ENCODE measurements at regions not wholly inside any gene's neighbourhood (a gene's known extent, or its start where the extent isn't known, plus 50 kb on each side); places are given as distances from the start of the nearest gene placed in this dataset.
"Not testable (repeated sequence)": the region's sequence is repeated elsewhere in the genome, so short reads cannot be mapped to it uniquely, and the experiment has no call there.

DNA sequence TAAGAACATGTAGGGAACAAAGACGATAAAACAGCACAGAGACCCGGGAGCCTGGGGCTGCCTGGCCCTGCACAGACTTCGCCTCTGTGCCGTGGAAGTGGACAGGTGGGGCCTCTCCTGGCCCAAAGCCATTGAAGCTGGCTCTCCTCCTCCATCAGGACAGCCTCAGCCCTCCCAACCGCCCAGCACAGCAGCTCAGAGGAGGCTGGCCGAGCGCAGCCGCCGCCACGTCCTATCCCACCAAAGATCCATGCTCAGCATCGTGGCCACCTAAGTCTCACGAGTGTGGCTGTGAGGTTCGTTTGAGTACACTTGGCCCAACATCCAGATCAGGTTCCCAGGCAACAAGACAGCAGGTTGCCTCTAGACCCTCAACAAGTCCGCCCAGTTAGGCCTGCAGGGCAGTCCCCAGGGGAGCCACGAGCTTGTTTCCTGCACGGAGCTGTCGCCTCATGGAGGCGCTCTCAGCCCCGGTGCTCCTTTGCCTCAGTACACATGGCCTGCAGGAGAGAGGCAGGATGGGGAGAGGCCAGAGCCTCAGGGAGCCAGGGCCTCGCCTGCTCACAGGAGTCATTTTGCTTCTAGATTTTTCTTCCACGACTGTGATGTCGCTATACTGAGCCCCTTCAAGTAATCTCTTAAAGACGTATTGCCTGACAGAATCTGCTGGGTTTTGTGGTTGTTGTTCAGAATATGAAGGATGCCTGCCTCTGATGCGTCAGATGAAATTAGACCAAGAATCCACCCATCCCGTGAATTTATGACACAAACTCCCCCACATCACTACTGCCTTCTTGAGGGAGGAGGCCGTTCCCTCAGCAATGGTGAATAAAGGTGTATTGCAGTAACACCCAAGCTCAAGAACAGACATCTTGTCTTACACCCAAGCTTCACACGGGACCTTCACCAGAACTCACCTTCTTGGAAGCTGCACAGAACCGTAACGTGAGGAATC is 102.7 kb downstream of the RNASET2 start:
- no peak overlapping the region for H3K4me3 Mint-ChIP-seq

DNA sequence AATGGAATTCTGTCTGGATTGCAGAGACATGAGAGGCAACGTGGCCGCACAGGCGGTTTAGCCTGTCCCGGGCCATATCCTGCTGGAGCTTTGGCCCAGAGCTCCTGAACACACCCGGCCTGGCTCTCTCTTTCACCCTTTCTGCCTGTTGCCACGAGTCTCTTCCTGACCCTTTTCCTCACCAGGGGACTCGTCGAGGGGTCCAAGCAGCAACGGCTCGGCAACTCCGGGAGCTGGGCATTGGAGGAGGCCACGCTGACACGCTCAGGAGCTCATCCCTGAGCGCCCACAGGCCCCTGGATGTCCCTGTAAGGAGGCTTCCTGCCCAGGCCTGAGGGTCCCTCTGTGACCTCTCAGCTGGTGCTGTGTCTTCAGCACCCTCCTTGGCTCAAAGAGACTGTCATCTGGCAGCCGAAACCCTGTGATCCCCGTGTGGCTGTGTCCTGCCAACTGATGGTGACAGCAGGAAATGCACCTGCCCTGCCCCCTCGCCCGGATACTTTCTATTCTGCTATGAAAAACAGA is 103.8 kb downstream of the RNASET2 start:
- Mint-ChIP-seq H3K4me3 (no peak overlapping the region), H3K36me3 (ENCODE audit: insufficient read depth) (peaks cover 2% of the 10 kb centered on the region)
- no peak for ATAC-seq (replicated peaks)

More for the DNA sequence above, 102.7 kb downstream of the RNASET2 start:
- H3K27me3 Mint-ChIP-seq: no peaks in the 10 kb centered on the region
- H3K27ac Mint-ChIP-seq: no peak overlapping the region
- DNase-seq: no peak
- no peak for ATAC-seq (replicated peaks)
- H3K36me3 Mint-ChIP-seq (ENCODE audit: insufficient read depth): peaks cover 2% of the 10 kb centered on the region
- no peaks in the 10 kb centered on the region for H3K4me1 Mint-ChIP-seq (ENCODE audit: low read depth in 2 of 2)
- H3K9me3 Mint-ChIP-seq: no peaks in the 10 kb centered on the region

DNA sequence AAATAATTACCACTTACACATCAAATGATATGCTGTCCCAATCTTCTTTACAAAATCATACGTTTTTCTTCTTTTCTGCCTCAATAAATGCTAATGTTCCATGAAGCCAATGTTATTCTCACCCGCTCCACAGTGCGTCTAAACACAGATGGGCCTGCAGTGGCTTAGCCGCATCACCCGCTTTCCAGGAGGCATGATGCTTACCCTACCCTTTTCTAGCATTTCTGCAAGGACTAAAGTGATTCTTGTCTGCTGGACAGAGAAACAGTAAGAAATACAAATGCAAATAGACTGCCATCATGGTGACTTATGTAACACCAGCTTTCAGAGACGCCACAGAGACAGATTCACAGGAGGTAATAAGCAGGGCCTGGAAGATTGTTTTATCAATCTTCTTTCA is 104.4 kb downstream of the RNASET2 start:
- H3K4me3 Mint-ChIP-seq: no peak overlapping the region
- no peak for DNase-seq
- H3K27me3 Mint-ChIP-seq: no peaks in the 10 kb centered on the region
- H3K27ac Mint-ChIP-seq: no peak overlapping the region
- H3K36me3 Mint-ChIP-seq (ENCODE audit: insufficient read depth): peaks cover 2% of the 10 kb centered on the region
- no peaks in the 10 kb centered on the region for H3K4me1 Mint-ChIP-seq (ENCODE audit: low read depth in 2 of 2)
- no peak for ATAC-seq (replicated peaks)
- H3K9me3 Mint-ChIP-seq: no peaks in the 10 kb centered on the region

More for the DNA sequence above, 103.8 kb downstream of the RNASET2 start:
- Mint-ChIP-seq H3K27ac (no peak overlapping the region), H3K9me3 (no peaks in the 10 kb centered on the region), H3K27me3 (no peaks in the 10 kb centered on the region), H3K4me1 (ENCODE audit: low read depth in 2 of 2) (no peaks in the 10 kb centered on the region)
- no peak for DNase-seq

DNA sequence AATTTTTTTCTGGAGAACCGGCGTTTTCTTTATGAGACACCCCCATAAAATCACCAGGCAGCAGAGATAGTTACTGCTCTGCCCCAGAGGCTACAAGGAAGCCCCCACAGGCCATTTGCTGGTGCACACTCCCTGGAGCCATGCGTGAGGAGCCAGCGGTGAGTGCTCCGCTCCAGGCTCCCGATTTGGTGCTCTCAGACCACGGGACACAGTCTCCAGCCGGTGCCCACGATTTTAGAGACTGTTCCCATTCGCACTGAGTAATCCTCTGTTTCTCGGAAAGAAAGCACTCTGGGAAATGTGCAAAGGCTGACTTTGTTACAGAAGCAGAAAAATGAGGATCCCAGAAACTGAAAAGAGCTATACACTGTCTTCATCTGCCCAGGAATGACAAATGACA is 104.9 kb downstream of the RNASET2 start:
- no peak overlapping the region for H3K4me3 Mint-ChIP-seq
- DNase-seq (no peak), ATAC-seq (replicated peaks) (no peak)
- H3K36me3 Mint-ChIP-seq (ENCODE audit: insufficient read depth): peaks cover 2% of the 10 kb centered on the region
- no peak overlapping the region for H3K27ac Mint-ChIP-seq
- H3K27me3 Mint-ChIP-seq: no peaks in the 10 kb centered on the region
- no peaks in the 10 kb centered on the region for H3K9me3 Mint-ChIP-seq
- no peaks in the 10 kb centered on the region for H3K4me1 Mint-ChIP-seq (ENCODE audit: low read depth in 2 of 2)

DNA sequence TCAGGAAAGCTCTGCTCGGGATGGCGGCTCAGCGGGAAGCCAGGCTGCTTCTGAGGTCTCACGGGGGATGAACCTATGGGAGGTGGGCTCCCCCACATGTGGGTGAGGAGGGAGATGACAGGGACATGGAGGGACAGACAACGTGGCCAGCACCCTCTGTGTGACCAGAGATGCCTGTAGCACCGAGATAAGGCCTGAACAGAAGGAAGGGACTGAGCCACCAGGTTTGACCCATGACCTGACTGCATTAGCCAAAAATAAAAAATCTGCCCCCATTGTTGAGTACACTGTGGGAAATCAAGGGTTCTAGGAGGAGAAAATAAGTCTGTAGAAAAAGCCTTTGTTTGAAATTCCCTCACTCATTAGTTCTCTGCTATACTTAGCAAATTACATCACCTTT is 105.7 kb downstream of the RNASET2 start:
- no peaks in the 10 kb centered on the region for H3K9me3 Mint-ChIP-seq
- no peaks in the 10 kb centered on the region for H3K4me1 Mint-ChIP-seq (ENCODE audit: low read depth in 2 of 2)
- no peak for DNase-seq
- ATAC-seq (replicated peaks): no peak
- no peak overlapping the region for H3K27ac Mint-ChIP-seq
- peaks cover 2% of the 10 kb centered on the region for H3K36me3 Mint-ChIP-seq (ENCODE audit: insufficient read depth)
- no peaks in the 10 kb centered on the region for H3K27me3 Mint-ChIP-seq
- H3K4me3 Mint-ChIP-seq: no peak overlapping the region

DNA sequence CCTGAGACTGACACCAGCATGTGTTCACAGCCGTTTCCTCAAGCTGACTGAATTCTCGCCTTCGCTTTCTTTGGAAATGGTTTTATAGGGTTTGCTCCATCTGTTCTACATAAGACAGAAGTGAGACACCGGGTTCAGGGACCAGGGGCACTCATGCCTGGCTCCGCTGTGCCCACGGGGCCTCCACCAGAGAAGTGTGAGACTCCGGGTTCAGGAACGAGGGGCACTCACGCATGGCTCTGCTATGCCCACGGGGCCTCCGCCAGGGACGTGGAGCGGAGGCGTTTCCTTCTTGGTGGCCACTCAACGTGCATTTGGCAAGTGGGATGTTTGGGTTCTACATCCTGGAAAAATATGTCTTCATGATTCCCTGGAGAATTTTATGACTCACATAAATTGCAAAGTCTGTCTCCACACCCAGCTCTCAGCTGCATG is 106.6 kb downstream of the RNASET2 start:
- Mint-ChIP-seq H3K4me1 (ENCODE audit: low read depth in 2 of 2) (no peaks in the 10 kb centered on the region), H3K9me3 (no peaks in the 10 kb centered on the region), H3K27ac (no peak overlapping the region), H3K4me3 (no peak overlapping the region), H3K27me3 (peaks cover 0 to 3% of the 10 kb centered on the region in 2 donors), H3K36me3 (ENCODE audit: insufficient read depth) (peaks cover 2% of the 10 kb centered on the region)
- ATAC-seq (replicated peaks) (no peak), DNase-seq (no peak)

DNA sequence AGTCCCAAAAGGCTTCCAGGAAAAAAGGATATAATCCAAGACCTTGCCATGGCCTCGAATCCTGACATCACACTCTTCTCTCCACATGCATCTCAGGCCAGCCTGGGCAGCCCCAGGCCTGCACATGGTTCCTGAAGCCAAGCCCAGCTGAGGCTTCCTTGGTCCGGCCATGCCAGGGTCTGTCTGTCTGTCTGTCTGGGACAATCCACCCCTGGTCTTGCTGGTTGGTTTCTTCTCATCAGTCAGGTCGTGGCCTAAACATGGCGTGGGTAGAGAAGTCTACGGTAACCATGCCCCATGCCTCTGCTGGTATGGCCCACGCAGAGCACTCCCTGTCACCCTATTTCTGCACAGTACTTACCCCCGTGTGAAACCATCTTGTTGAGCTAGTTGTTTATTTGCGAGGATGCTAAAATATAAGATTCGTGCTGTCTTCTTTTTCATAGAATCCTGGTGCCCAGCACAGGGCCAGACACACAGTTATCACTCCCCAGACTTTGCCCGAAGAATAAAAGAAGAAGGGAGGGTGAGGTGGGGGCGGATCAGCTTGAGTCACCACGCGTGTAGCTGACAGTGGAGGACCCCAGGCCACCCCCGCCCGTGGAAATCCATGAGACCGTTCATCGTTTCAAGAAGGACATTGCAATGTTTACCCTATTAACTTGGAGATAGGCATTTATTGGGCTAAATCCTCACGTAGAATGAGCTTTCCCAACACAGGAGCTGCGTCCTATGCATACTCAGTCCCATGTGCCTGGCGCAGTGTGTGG is 107.2 kb downstream of the RNASET2 start:
- Mint-ChIP-seq H3K9me3 (no peaks in the 10 kb centered on the region), H3K27ac (peak overlapping the region in 1 of 2 donors; percentile 35), H3K4me1 (ENCODE audit: low read depth in 2 of 2) (no peaks in the 10 kb centered on the region), H3K4me3 (no peak overlapping the region), H3K36me3 (ENCODE audit: insufficient read depth) (peaks cover 2% of the 10 kb centered on the region), H3K27me3 (peaks cover 0 to 7% of the 10 kb centered on the region in 2 donors)
- DNase-seq: no peak
- no peak for ATAC-seq (replicated peaks)

DNA sequence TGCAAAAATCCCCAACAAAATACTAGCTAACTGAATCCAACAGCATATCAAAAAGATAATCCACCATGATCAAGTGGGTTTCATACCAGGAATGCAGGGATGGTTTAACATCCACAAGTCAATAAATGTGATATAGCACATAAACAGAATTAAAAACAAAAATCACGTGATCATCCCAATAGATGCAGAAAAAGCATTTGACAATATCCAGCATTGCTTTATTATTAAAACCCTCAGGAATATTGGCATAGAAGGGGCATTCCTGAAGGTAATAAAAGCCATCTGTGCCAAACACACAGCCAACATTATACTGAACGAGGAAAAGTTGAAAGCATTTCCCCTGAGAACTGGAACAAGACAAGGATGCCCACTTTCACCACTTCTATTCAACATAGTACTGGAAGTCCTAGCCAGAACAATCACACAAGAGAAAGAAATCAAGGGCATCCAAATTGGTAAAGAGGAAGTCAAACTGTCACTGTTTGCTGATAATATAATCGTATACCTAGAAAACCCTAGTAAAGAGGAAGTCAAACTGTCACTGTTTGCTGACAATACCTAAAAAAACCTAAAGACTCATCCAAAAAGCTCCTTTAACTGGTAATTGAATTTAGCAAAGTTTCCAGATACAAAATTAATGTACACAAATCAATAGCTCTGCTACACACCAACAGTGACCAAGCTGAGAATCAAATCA is 109.8 kb downstream of the RNASET2 start:
- not testable (repeated sequence) for H3K36me3 Mint-ChIP-seq (ENCODE audit: insufficient read depth); H3K4me1 Mint-ChIP-seq (ENCODE audit: low read depth in 2 of 2); ATAC-seq (replicated peaks); DNase-seq; H3K27ac Mint-ChIP-seq; H3K9me3 Mint-ChIP-seq; H3K4me3 Mint-ChIP-seq
- peaks cover 8 to 13% of the 10 kb centered on the region in 2 donors for H3K27me3 Mint-ChIP-seq

DNA sequence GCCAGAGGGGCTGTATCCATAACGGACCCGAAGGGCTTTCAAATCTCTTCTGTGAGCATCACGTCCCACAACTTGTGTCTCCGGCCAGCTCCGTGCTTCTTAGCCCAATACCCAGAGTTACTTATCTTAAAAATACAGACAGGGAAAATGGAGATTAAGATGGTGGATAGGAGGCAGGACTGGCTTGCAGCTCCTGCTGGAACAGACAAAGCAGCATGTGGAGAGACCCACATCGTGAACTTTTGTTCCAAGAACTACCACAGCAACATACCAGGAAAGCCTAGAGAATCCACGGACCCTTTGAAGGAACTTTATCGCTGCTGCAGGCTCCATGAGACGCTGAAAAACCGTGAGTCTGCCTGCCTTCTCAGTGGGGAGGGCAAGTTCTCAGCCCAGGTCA is 113.7 kb downstream of the RNASET2 start:
- Mint-ChIP-seq H3K36me3 (ENCODE audit: insufficient read depth) (no peaks in the 10 kb centered on the region), H3K27me3 (peaks cover 8 to 13% of the 10 kb centered on the region in 2 donors), H3K4me3 (no peak overlapping the region), H3K4me1 (ENCODE audit: low read depth in 2 of 2) (no peaks in the 10 kb centered on the region), H3K9me3 (no peaks in the 10 kb centered on the region), H3K27ac (no peak overlapping the region)
- DNase-seq (no peak), ATAC-seq (replicated peaks) (no peak)

DNA sequence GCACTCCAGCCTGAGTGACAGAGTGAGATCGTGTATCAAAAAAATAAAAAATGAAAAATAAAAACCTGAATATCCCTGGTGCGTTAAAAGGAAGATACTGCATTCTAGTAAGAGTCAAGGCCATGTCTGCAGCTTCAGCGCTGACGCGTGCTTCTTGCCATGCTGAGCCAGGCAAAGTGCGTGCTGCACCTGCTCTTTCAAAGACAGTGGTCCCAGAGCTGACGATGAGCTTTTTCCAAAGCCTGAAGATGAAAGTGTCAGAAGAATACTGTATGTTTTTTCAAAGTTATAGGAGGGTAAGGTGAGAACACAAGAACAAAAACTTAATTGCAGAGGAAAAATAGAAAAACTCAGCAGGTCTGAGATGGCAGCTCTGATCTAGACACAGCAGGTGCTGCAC is 115.1 kb downstream of the RNASET2 start:
- DNase-seq (no peak), ATAC-seq (replicated peaks) (no peak)
- H3K4me1 Mint-ChIP-seq (ENCODE audit: low read depth in 2 of 2): no peaks in the 10 kb centered on the region
- no peaks in the 10 kb centered on the region for H3K36me3 Mint-ChIP-seq (ENCODE audit: insufficient read depth)
- H3K27ac Mint-ChIP-seq: no peak overlapping the region
- H3K4me3 Mint-ChIP-seq: no peak overlapping the region
- peaks cover 8 to 13% of the 10 kb centered on the region in 2 donors for H3K27me3 Mint-ChIP-seq
- H3K9me3 Mint-ChIP-seq: no peaks in the 10 kb centered on the region

DNA sequence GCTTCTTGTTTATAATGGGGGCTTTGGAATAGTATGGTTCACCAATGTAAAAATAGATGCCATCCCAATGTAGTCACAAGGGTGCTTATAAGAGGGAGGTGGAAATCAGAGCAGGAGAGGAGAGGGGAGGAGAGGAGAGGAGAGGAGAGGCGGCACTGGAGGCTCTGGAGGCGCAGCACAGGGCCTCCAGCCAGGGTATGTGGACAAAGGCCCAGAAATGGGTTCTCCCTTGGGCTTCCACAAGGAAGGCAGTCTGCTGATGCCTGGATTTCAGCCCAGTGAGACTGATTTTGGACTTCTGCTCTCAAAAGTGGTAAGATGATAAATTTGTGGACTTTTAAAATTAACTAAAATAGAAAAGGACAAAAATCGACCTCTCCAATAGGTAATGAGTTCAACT is 116.8 kb downstream of the RNASET2 start:
- Mint-ChIP-seq H3K27me3 (peaks cover 8% of the 10 kb centered on the region in 2 donors), H3K4me3 (no peak overlapping the region), H3K9me3 (no peaks in the 10 kb centered on the region), H3K27ac (no peak overlapping the region), H3K4me1 (ENCODE audit: low read depth in 2 of 2) (no peaks in the 10 kb centered on the region), H3K36me3 (ENCODE audit: insufficient read depth) (no peaks in the 10 kb centered on the region)
- no peak for ATAC-seq (replicated peaks)
- DNase-seq: no peak

DNA sequence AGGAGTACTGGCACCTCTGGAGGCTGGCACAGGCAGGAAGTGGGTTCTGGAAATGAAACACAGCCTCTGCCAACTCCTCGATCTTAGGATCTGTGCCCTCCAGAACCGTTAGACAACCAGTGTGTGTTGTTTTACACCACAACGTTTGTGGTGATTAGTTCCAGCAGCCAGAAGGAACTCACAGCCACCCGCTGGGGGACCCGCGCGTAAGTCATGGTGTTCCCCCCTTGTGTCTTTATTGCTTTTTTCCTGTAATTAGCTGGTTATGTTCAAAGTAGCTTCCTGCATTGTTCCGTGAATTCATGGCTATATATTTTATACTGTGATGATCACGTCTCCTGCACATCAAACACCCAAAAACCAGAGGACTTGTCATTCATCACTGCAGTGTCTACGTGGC is 117.4 kb downstream of the RNASET2 start:
- no peak overlapping the region for H3K27ac Mint-ChIP-seq
- no peaks in the 10 kb centered on the region for H3K9me3 Mint-ChIP-seq
- H3K4me3 Mint-ChIP-seq: no peak overlapping the region
- no peaks in the 10 kb centered on the region for H3K4me1 Mint-ChIP-seq (ENCODE audit: low read depth in 2 of 2)
- ATAC-seq (replicated peaks): no peak
- peaks cover 7 to 8% of the 10 kb centered on the region in 2 donors for H3K27me3 Mint-ChIP-seq
- DNase-seq: no peak
- no peaks in the 10 kb centered on the region for H3K36me3 Mint-ChIP-seq (ENCODE audit: insufficient read depth)
